ENCODE measurements at regions not wholly inside any gene's neighbourhood (a gene's known extent, or its start where the extent isn't known, plus 50 kb on each side); places are given as distances from the start of the nearest gene placed in this dataset.

DNA sequence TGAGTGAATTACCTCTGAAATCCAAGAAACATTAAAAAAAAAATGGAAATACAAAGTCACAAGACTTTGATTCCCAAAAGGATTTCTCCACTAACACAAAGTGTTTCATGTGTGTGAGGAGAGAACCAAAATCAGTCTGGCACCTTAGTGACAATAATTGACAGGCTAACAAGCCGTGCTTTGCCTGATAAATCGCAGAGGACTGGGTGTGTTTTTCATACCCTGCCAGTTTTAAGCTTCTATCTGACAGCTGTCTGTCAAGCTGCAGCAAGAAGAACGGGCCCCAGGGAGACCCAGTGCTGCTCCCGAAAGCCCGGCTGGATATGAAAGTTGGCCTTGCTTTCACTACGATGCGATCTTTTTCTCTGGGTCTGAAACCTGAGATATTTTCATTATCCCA, 101.6 kb upstream of the KCNK2 start:
- H3K27me3 ChIP-seq, result no peaks in the 10 kb centered on the region
- ATAC-seq (no peak), DNase-seq (no peak)
- intact Hi-C loops (cut with DNase I), result no loop called here
- H3K27ac ChIP-seq, result no peak overlapping the region
- no peak overlapping the region for H3K4me3 ChIP-seq
- no peaks in the 10 kb centered on the region for H3K9me3 ChIP-seq
- no peaks in the 10 kb centered on the region for H3K36me3 ChIP-seq
- H3K4me1 ChIP-seq, result no peaks in the 10 kb centered on the region
- TF ChIP-seq, protein P1, sequence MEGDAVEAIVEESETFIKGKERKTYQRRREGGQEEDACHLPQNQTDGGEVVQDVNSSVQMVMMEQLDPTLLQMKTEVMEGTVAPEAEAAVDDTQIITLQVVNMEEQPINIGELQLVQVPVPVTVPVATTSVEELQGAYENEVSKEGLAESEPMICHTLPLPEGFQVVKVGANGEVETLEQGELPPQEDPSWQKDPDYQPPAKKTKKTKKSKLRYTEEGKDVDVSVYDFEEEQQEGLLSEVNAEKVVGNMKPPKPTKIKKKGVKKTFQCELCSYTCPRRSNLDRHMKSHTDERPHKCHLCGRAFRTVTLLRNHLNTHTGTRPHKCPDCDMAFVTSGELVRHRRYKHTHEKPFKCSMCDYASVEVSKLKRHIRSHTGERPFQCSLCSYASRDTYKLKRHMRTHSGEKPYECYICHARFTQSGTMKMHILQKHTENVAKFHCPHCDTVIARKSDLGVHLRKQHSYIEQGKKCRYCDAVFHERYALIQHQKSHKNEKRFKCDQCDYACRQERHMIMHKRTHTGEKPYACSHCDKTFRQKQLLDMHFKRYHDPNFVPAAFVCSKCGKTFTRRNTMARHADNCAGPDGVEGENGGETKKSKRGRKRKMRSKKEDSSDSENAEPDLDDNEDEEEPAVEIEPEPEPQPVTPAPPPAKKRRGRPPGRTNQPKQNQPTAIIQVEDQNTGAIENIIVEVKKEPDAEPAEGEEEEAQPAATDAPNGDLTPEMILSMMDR (IDR thresholded peaks at IDR 0.05), result no peak

DNA sequence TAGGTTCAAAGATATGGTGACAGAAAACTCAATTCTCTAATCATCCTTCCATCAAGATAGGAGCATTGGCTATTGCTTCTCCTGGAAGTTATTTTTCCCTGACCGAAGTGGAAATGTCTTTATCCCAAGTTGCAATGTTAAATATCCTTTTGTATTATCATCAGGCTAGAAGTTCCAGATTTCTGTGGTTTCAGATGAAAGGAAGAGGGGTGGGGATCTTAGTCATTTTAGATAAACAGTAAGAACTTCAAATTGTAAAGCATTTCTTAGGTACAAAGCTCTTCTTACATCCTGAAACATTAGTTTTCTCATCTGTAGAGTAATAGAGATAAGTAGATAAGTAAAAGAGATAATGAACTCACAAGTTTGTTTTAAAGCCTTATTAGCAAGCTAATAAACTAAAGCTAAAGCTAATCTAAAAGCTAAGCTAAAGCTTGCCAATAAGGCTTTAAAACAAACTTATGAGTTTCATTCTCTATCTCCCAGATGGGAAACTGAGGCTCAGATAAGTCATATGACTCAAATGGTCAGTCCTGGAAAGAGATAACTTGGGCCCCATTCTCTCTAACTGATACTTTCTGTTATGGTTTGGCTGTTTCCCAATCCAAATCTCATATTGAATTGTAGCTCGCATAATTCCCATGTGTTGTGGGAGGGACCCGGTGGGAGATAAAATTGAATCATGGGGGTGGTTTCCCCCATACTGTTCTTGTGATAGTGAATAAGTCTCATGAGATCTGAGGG, 99.2 kb upstream of the KCNK2 start:
- Histone ChIP-seq H3K4me1 (no peaks in the 10 kb centered on the region), H3K27ac (no peak overlapping the region), H3K36me3 (no peaks in the 10 kb centered on the region), H3K9me3 (no peaks in the 10 kb centered on the region), H3K27me3 (no peaks in the 10 kb centered on the region), H3K4me3 (no peak overlapping the region)
- no peak for ATAC-seq
- intact Hi-C loops (cut with DNase I), result no loop called here
- TF ChIP-seq, protein P1 (IDR thresholded peaks at IDR 0.05), result no peak
- no peak for DNase-seq

- H3K9me3 ChIP-seq, result no peaks in the 10 kb centered on the region
- DNase-seq (no peak), ATAC-seq (no peak)
- H3K36me3 ChIP-seq, result no peaks in the 10 kb centered on the region
- TF ChIP-seq, protein P1 (IDR thresholded peaks at IDR 0.05), result no peak
- intact Hi-C loops (cut with DNase I), result no loop called here
- H3K4me3 ChIP-seq, result no peak overlapping the region
- no peak overlapping the region for H3K27ac ChIP-seq
- H3K4me1 ChIP-seq, result no peaks in the 10 kb centered on the region
- no peaks in the 10 kb centered on the region for H3K27me3 ChIP-seq
Measured at GRCh38 chr1:214989341-214989740, 93.2 kb upstream of the KCNK2 start.

- Histone ChIP-seq H3K27me3 (no peaks in the 10 kb centered on the region), H3K4me1 (no peaks in the 10 kb centered on the region), H3K27ac (no peak overlapping the region), H3K36me3 (no peaks in the 10 kb centered on the region), H3K9me3 (no peaks in the 10 kb centered on the region), H3K4me3 (no peak overlapping the region)
- no peak for ATAC-seq
- intact Hi-C loops (cut with DNase I), result no loop called here
- no peak for DNase-seq
- TF ChIP-seq, protein P1 (IDR thresholded peaks at IDR 0.05), result no peak
Measured at GRCh38 chr1:214990619-214991018, 91.9 kb upstream of the KCNK2 start.

GRCh38 chr1:214991691-214992315, 90.7 kb upstream of the KCNK2 start:
- H3K27ac ChIP-seq, result no peak overlapping the region
- DNase-seq, result no peak
- no peak for ATAC-seq
- TF ChIP-seq, protein P1 (IDR thresholded peaks at IDR 0.05), result no peak
- H3K36me3 ChIP-seq, result no peaks in the 10 kb centered on the region
- no peak overlapping the region for H3K4me3 ChIP-seq
- intact Hi-C loops (cut with DNase I), result no loop called here
- no peaks in the 10 kb centered on the region for H3K27me3 ChIP-seq
- H3K9me3 ChIP-seq, result no peaks in the 10 kb centered on the region
- no peaks in the 10 kb centered on the region for H3K4me1 ChIP-seq

Data from upper lobe of right lung (tissue), 1 donor.